ENCODE measurements at regions not wholly inside any gene's neighbourhood (a gene's known extent, or its start where the extent isn't known, plus 50 kb on each side); places are given as distances from the start of the nearest gene placed in this dataset.

- TF ChIP-seq CTCF (IDR thresholded peaks at IDR 0.05), result no peak
- TF ChIP-seq POLR2A (IDR thresholded peaks at IDR 0.05), result no peak
Observed at GRCh38 chr3:73143821-73144237, 82.4 kb downstream of the EBLN2 start.

Data from ovary (tissue), 3 donors.